ENCODE measurements at regions not wholly inside any gene's neighbourhood (a gene's known extent, or its start where the extent isn't known, plus 50 kb on each side); places are given as distances from the start of the nearest gene placed in this dataset.

- no peaks in the 10 kb centered on the region for H3K9me3 ChIP-seq (ENCODE audit: control insufficient read depth, low read length)
- no peak for TF ChIP-seq CTCF (IDR thresholded peaks at IDR 0.05)
- no peak overlapping the region for H3K4me2 ChIP-seq (ENCODE audit: low read length)
These were observed 106.4 kb upstream of the EDNRB start for GRCh38 chr13:78024996-78025395.

GRCh38 chr13:78022164-78022877 is 103.7 kb upstream of the EDNRB start:
- Histone ChIP-seq H3K27me3 (ENCODE audit: control insufficient read depth, insufficient read depth, low read length) (no peaks in the 10 kb centered on the region), H3K4me3 (ENCODE audit: low read depth, low read length) (no peak overlapping the region), H3K27ac (no peak overlapping the region), H3K9ac (no peak overlapping the region), H3K36me3 (ENCODE audit: control insufficient read depth, insufficient read depth, low read length) (no peaks in the 10 kb centered on the region), H3K79me2 (no peaks in the 10 kb centered on the region), H3K9me3 (ENCODE audit: control insufficient read depth, low read length) (no peaks in the 10 kb centered on the region), H3K4me1 (no peaks in the 10 kb centered on the region), H3K4me2 (ENCODE audit: low read length) (no peak overlapping the region), H2AFZ (no peak overlapping the region)
- TF ChIP-seq CTCF (IDR thresholded peaks at IDR 0.05), result no peak

More at GRCh38 chr13:78024996-78025395, 106.4 kb upstream of the EDNRB start:
- Histone ChIP-seq H3K27ac (no peak overlapping the region), H3K79me2 (no peaks in the 10 kb centered on the region), H3K4me1 (no peaks in the 10 kb centered on the region), H3K36me3 (ENCODE audit: control insufficient read depth, insufficient read depth, low read length) (no peaks in the 10 kb centered on the region), H3K27me3 (ENCODE audit: control insufficient read depth, insufficient read depth, low read length) (no peaks in the 10 kb centered on the region), H3K4me3 (ENCODE audit: low read depth, low read length) (no peak overlapping the region), H2AFZ (no peak overlapping the region), H3K9ac (no peak overlapping the region)

- Histone ChIP-seq H2AFZ (no peak overlapping the region), H3K4me3 (ENCODE audit: low read depth, low read length) (no peak overlapping the region)
- TF ChIP-seq CTCF (IDR thresholded peaks at IDR 0.05), result no peak
These were observed 102.2 kb upstream of the EDNRB start for GRCh38 chr13:78020861-78021260.

GRCh38 chr13:78015782-78016181 is 97.2 kb upstream of the EDNRB start:
- H3K4me3 ChIP-seq (ENCODE audit: low read depth, low read length), result no peak overlapping the region

More at GRCh38 chr13:78020861-78021260, 102.2 kb upstream of the EDNRB start:
- H3K4me1 ChIP-seq, result no peaks in the 10 kb centered on the region
- H3K4me2 ChIP-seq (ENCODE audit: low read length), result no peak overlapping the region
- no peaks in the 10 kb centered on the region for H3K79me2 ChIP-seq
- H3K36me3 ChIP-seq (ENCODE audit: control insufficient read depth, insufficient read depth, low read length), result no peaks in the 10 kb centered on the region
- H3K9me3 ChIP-seq (ENCODE audit: control insufficient read depth, low read length), result no peaks in the 10 kb centered on the region
- H3K9ac ChIP-seq, result no peak overlapping the region
- no peak overlapping the region for H3K27ac ChIP-seq
- H3K27me3 ChIP-seq (ENCODE audit: control insufficient read depth, insufficient read depth, low read length), result no peaks in the 10 kb centered on the region

More at GRCh38 chr13:78015782-78016181, 97.2 kb upstream of the EDNRB start:
- no peaks in the 10 kb centered on the region for H3K9me3 ChIP-seq (ENCODE audit: control insufficient read depth, low read length)
- H3K4me1 ChIP-seq, result no peaks in the 10 kb centered on the region
- no peak overlapping the region for H3K9ac ChIP-seq
- H3K27me3 ChIP-seq (ENCODE audit: control insufficient read depth, insufficient read depth, low read length), result no peaks in the 10 kb centered on the region
- no peak for TF ChIP-seq CTCF (IDR thresholded peaks at IDR 0.05)
- H3K36me3 ChIP-seq (ENCODE audit: control insufficient read depth, insufficient read depth, low read length), result no peaks in the 10 kb centered on the region
- no peak overlapping the region for H2AFZ ChIP-seq
- no peak overlapping the region for H3K27ac ChIP-seq
- H3K79me2 ChIP-seq, result no peaks in the 10 kb centered on the region
- H3K4me2 ChIP-seq (ENCODE audit: low read length), result no peak overlapping the region

All from parathyroid adenoma (tissue), 2 donors.